OCI-LY3 (cell line): ENCODE measurements at regions not wholly inside any gene's neighbourhood (a gene's known extent, or its start where the extent isn't known, plus 50 kb on each side); places are given as distances from the start of the nearest gene placed in this dataset.

ENCODE experiments used
- CTCF ChIP-seq: fragments of 200-600, 300-600 bp; sonication (generic); IDR thresholded peaks from 2 replicates; pipeline ENCODE4 v1.5.1; 2014; ENCODE audit warnings: antibody characterized with exemption, low read length, low read depth
- EZH2phosphoT487 ChIP-seq: fragments of 200-600 bp; shearing (Covaris generic); IDR thresholded peaks from 2 replicates; pipeline ENCODE4 v1.6.1; 2018; ENCODE audit warnings: antibody characterized with exemption, mixed run types, low read depth

GRCh38 chr2:8595428-8595805, 86.4 kb upstream of the ID2 start:
- TF ChIP-seq CTCF (no peak), EZH2phosphoT487 (no peak)
